ENCODE measurements at regions not wholly inside any gene's neighbourhood (a gene's known extent, or its start where the extent isn't known, plus 50 kb on each side); places are given as distances from the start of the nearest gene placed in this dataset.

GRCh38 chr18:42525905-42526304 is 570.9 kb downstream of the PIK3C3 start:
- no peak for TF ChIP-seq CTCF (conservative IDR thresholded peaks at IDR 0.05; ENCODE audit: low read depth, low read length)
- TF ChIP-seq EZH2phosphoT487 (IDR thresholded peaks at IDR 0.05; ENCODE audit: borderline replicate concordance, low read length): no peak
- TF ChIP-seq EZH2 (IDR thresholded peaks at IDR 0.05; ENCODE audit: low read length, unreplicated experiment): no peak
